ENCODE measurements at regions not wholly inside any gene's neighbourhood (a gene's known extent, or its start where the extent isn't known, plus 50 kb on each side); places are given as distances from the start of the nearest gene placed in this dataset.

GRCh38 chr10:29774475-29774874 is 139.7 kb upstream of the SVIL start:
- CTCF ChIA-PET (ENCODE audit: low intra/inter-chr PET ratio, low total read pairs) = no interaction called here
- FAIRE-seq = no peak

GRCh38 chr10:29773675-29774091 is 138.9 kb upstream of the SVIL start:
- Histone ChIP-seq H2AFZ (ENCODE audit: low read length) (no peak overlapping the region), H3K9ac (ENCODE audit: insufficient read depth, low read depth, low read length) (no peak overlapping the region), H3K9me3 (ENCODE audit: low read length) (no peaks in the 10 kb centered on the region), H3K27ac (ENCODE audit: extremely low read length, insufficient read depth, low read length) (no peak overlapping the region), H3K27me3 (ENCODE audit: control insufficient read depth in 1 of 2, insufficient read depth in 2 of 2, low read length in 2 of 2) (no peaks in the 10 kb centered on the region; a peak in 1 of 5 replicates), H4K20me1 (ENCODE audit: insufficient read depth, low read length) (no peaks in the 10 kb centered on the region), H3K4me1 (ENCODE audit: insufficient read depth, low read length) (no peaks in the 10 kb centered on the region), H3K4me2 (ENCODE audit: low read depth, low read length) (no peak overlapping the region), H3K36me3 (replicated peaks in 1 of 2; ENCODE audit: control insufficient read depth in 1 of 2, insufficient read depth in 2 of 2, low read length in 2 of 2) (no peaks in the 10 kb centered on the region), H3K79me2 (ENCODE audit: insufficient read depth, low read length) (no peaks in the 10 kb centered on the region), H3K4me3 (replicated peaks in 1 of 3; ENCODE audit: insufficient read depth in 1 of 3, low read depth in 2 of 3, low read length in 3 of 3) (no peak overlapping the region)
- POLR2A ChIA-PET = no interaction called here
- intact Hi-C loops (cut with micrococcal nuclease; ENCODE audit: unreplicated experiment) = no loop called here
- CTCF ChIA-PET (ENCODE audit: low intra/inter-chr PET ratio, low total read pairs) = no interaction called here
- DNase-seq (ENCODE audit: low spot score) (no peak), ATAC-seq (no peak), FAIRE-seq (no peak)
- no TSS peak for BruUV-seq (replicated peaks)
- WGBS (ENCODE audit: low lambda C conversion rate) = 80% methylated on average over 1 of the region's 1 CpG
- in situ Hi-C loops (cut with HindIII; ENCODE audit: extremely low pct_ligation_motif_present, low pct_unique_long_range_greater_than_20kb) = no loop called here
- no peak for TF ChIP-seq ZBTB37 (CRISPR knock-in tag; IDR thresholded peaks at IDR 0.05)
- peak; percentile 73 to 81 for TF ChIP-seq MAFK (conservative IDR thresholded peaks at IDR 0.05 in 1 of 2, IDR thresholded peaks at IDR 0.05 in 1 of 2; ENCODE audit: low read length in 2 of 2)
- no peak for TF ChIP-seq GABPB1 (CRISPR knock-in tag; IDR thresholded peaks at IDR 0.05)
- no peak for TF ChIP-seq ZNF207 (IDR thresholded peaks at IDR 0.05; ENCODE audit: borderline replicate concordance)
- TF ChIP-seq ZNF121 (CRISPR knock-in tag; IDR thresholded peaks at IDR 0.05) = no peak
- TF ChIP-seq NFE2L2 (IDR thresholded peaks at IDR 0.05; ENCODE audit: low read length) = peak; percentile 67
- TF ChIP-seq MAFF (IDR thresholded peaks at IDR 0.05; ENCODE audit: low read depth, low read length) = peak; percentile 70
- no peak for TF ChIP-seq ZNF576 (CRISPR knock-in tag; IDR thresholded peaks at IDR 0.05)
- TF ChIP-seq ZNF253 (CRISPR knock-in tag; IDR thresholded peaks at IDR 0.05; ENCODE audit: borderline replicate concordance) = no peak

More at GRCh38 chr10:29774475-29774874, 139.7 kb upstream of the SVIL start:
- DNase-seq (ENCODE audit: low spot score) (no peak), ATAC-seq (no peak)
- Histone ChIP-seq H3K9ac (ENCODE audit: insufficient read depth, low read depth, low read length) (no peak overlapping the region), H3K4me2 (ENCODE audit: low read depth, low read length) (no peak overlapping the region), H3K4me1 (ENCODE audit: insufficient read depth, low read length) (no peaks in the 10 kb centered on the region), H4K20me1 (ENCODE audit: insufficient read depth, low read length) (no peaks in the 10 kb centered on the region), H3K27ac (ENCODE audit: extremely low read length, insufficient read depth, low read length) (no peak overlapping the region), H3K79me2 (ENCODE audit: insufficient read depth, low read length) (no peaks in the 10 kb centered on the region), H3K9me3 (ENCODE audit: low read length) (no peaks in the 10 kb centered on the region), H3K27me3 (ENCODE audit: control insufficient read depth in 1 of 2, insufficient read depth in 2 of 2, low read length in 2 of 2) (peaks cover 0 to 3% of the 10 kb centered on the region in 2 experiments; a peak in 1 of 5 replicates), H3K4me3 (replicated peaks in 1 of 3; ENCODE audit: insufficient read depth in 1 of 3, low read depth in 2 of 3, low read length in 3 of 3) (no peak overlapping the region), H3K36me3 (replicated peaks in 1 of 2; ENCODE audit: control insufficient read depth in 1 of 2, insufficient read depth in 2 of 2, low read length in 2 of 2) (no peaks in the 10 kb centered on the region), H2AFZ (ENCODE audit: low read length) (no peak overlapping the region)
- BruUV-seq (replicated peaks) = no TSS peak
- in situ Hi-C loops (cut with HindIII; ENCODE audit: extremely low pct_ligation_motif_present, low pct_unique_long_range_greater_than_20kb) (no loop called here), intact Hi-C loops (cut with micrococcal nuclease; ENCODE audit: unreplicated experiment) (no loop called here)
- TF ChIP-seq NCOA2 (CRISPR knock-in tag; IDR thresholded peaks at IDR 0.05) (no peak), NR2F1 (CRISPR knock-in tag; IDR thresholded peaks at IDR 0.05) (no peak), ZSCAN20 (CRISPR knock-in tag; IDR thresholded peaks at IDR 0.05; ENCODE audit: borderline replicate concordance) (no peak), FOXA1 (IDR thresholded peaks at IDR 0.05) (no peak), FOXA1 (CRISPR knock-in tag; IDR thresholded peaks at IDR 0.05) (no peak), SETDB1 (CRISPR knock-in tag; IDR thresholded peaks at IDR 0.05; ENCODE audit: borderline replicate concordance) (no peak), MED13 (CRISPR knock-in tag; IDR thresholded peaks at IDR 0.05) (no peak), E2F1 (CRISPR knock-in tag; IDR thresholded peaks at IDR 0.05) (no peak), IRX3 (CRISPR knock-in tag; IDR thresholded peaks at IDR 0.05; ENCODE audit: borderline replicate concordance, low read depth) (no peak), TRIM24 (CRISPR knock-in tag; IDR thresholded peaks at IDR 0.05) (no peak), TEAD3 (CRISPR knock-in tag; optimal IDR thresholded peaks at IDR 0.05; ENCODE audit: borderline replicate concordance) (no peak), CCDC6 (CRISPR knock-in tag; IDR thresholded peaks at IDR 0.05) (no peak), TMF1 (CRISPR knock-in tag; IDR thresholded peaks at IDR 0.05; ENCODE audit: low read depth) (no peak), RFX5 (IDR thresholded peaks at IDR 0.05; ENCODE audit: low read depth, low read length) (no peak)
- WGBS (ENCODE audit: low lambda C conversion rate) = 43% methylated on average over 2 of the region's 2 CpGs
- POLR2A ChIA-PET = no interaction called here
